T47D (cell line): ENCODE measurements at regions not wholly inside any gene's neighbourhood (a gene's known extent, or its start where the extent isn't known, plus 50 kb on each side); places are given as distances from the start of the nearest gene placed in this dataset.
A peak's percentile ranks its signal among the peaks of the same experiment; 100 is the strongest.
"Not testable (repeated sequence)": the region's sequence is repeated elsewhere in the genome, so short reads cannot be mapped to it uniquely, and the experiment has no call there.

Experiments used
- DNase-seq, 2 experiments: peaks; one replicate each; pipeline versions ENCODE4 v3.0.0 to v3.0.0-alpha.2; 2011 to 2012; ENCODE audit warnings: low read depth in 1 of 2, low spot score in 1 of 2
- JUND ChIP-seq: IDR thresholded peaks from 2 replicates; pipeline ENCODE4 v1.6.1; 2012; ENCODE audit warnings: low read depth
- in situ Hi-C: cut with HindIII; loops from 2 replicates; pipeline ENCODE4 v1.10.0; 2016; ENCODE audit warnings: low sequenced_read_pairs, low pct_unique_long_range_greater_than_20kb

DNA sequence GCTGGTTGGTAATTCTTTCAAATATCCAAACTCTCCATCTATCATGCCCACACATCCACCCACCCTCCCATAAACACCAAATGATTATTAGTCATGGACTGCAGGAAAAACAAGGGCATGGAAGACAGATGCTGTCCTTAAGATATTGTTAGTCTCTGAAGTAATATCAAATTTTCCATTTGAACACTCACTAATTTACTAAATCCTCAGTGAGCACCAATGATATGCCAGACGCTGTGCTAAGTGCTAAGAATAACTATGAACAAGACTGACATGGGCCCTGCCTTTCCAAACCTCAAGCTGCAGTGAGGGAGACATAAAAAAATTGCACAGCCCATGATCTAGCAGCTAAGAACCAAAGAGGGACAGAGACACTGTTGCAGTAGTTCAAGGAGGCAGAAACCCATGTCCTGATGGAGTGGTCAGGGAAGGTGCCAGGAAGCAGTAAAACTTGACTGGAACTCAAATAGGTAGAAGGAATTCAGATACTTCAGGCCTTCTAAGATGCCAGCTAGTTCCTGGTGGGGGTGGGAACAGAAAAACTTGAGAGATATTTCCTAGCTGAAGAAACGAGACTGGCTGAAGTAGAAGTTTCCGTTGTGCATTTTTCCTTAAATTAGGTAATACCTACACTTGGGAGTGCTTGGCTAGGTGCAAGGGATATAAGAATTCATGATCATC lies 182.1 kb downstream of the OSR1 start:
- in situ Hi-C loops = no loop called here
- no peak for DNase-seq
- no peak for TF ChIP-seq JUND

DNA sequence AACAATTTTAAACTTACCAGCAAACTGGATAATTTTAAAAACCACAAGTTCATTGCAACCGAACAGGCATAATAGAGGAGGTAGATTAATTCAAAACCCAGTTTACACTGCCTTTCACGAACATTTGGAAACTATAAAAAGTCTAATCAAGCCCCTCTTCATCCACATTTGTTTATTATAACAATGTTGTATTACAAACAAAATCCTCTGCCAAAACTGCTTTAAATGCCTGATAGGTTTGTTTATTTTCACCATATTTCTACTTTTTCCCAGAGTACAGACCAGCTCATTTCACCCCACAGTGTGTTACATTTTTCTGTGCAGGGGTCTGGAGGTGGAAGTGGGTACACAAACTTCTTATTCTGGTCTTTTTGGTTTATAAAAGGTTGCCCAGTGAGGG lies 184.2 kb downstream of the OSR1 start:
- in situ Hi-C loops = no loop called here
- DNase-seq = no peak
- TF ChIP-seq JUND = no peak

DNA sequence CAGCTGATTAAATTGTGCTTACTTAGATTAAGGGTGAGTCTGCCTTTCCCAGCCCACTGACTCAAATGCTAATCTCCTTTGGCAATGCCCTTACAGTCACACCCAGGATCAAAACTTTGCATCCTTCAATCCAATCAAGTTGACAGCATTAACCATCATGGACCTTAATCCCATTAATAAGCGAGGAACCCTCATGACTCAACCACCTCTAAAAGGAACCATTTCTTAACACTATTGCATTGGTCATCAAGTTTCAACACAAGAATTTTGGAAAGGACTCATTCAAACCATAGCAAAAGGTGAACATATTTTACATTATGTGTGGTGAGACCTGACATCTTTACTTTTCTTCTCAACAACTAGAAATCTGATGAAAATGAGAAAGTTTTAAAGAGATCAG lies 187.0 kb downstream of the OSR1 start:
- in situ Hi-C loops = no loop called here
- TF ChIP-seq JUND = no peak
- no peak for DNase-seq

DNA sequence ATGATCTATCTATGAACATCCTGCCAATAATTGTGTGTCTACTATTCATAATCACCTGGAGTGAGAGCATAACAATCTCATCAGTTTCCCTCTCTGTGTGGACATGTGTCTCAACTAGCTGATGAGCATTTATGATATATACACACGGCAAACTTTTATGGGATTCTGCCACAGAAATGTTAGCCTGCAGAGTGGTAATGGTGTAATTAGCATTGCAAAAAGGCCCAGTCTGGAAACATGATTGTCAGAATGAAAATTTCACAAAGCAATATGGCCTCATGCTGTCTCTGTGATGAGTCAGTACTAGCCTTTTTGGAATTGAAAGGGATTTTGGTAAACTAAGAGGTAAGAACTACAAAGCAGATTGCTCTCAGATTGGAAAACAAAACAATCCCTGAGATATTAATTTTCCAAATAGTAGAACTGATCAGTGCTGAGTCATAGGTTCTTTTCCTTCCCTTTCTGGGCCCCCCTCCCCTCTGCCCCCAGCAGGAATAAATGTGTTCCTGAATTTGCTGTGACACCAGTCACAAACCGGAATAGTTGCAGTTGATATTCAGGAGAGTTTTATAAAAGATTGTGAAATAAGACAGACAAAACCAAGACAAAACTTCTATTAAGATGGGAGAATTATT lies 189.2 kb downstream of the OSR1 start:
- in situ Hi-C loops = no loop called here
- no peak for TF ChIP-seq JUND
- no peak for DNase-seq

- in situ Hi-C loops, DNase-seq: not testable (repeated sequence)
Observed at GRCh38 chr2:19164099-19164498, 194.3 kb downstream of the OSR1 start.

- DNase-seq = no peak
- TF ChIP-seq JUND = no peak
- in situ Hi-C loops = no loop called here
Observed at GRCh38 chr2:19158896-19159295, 199.5 kb downstream of the OSR1 start.

DNA sequence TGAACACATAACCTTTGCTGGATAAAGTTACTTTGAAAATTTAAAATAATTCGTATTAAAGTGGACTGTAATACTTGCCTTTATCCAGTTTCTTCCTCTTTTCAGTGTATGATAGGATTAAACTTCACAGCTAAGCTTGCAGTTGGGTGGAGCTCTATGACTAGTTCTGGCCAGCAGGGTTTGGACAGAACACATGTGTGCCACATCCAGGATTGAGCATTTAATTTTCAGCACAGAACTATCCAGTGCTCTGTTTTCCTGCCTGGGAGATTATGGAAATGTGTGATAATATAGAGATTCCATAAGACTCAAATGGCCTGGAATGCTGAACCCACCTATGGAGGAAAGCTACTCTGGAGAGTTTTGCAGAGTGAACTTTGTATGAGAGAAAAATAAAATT lies 200.2 kb downstream of the OSR1 start:
- in situ Hi-C loops = no loop called here
- no peak for TF ChIP-seq JUND

GRCh38 chr2:19156646-19157045 lies 201.8 kb downstream of the OSR1 start:
- TF ChIP-seq JUND = no peak
- DNase-seq = no peak
- in situ Hi-C loops = no loop called here

More for the DNA sequence above, 200.2 kb downstream of the OSR1 start:
- DNase-seq = no peak

GRCh38 chr2:19150726-19151125 lies 207.7 kb downstream of the OSR1 start:
- in situ Hi-C loops = no loop called here
- no peak for DNase-seq
- no peak for TF ChIP-seq JUND

GRCh38 chr2:19146867-19147266 lies 211.6 kb downstream of the OSR1 start:
- no peak for TF ChIP-seq JUND

GRCh38 chr2:19141234-19142004 lies 217.0 kb downstream of the OSR1 start:
- in situ Hi-C loops = no loop called here
- no peak for TF ChIP-seq JUND

More at GRCh38 chr2:19146867-19147266, 211.6 kb downstream of the OSR1 start:
- no peak for DNase-seq
- in situ Hi-C loops = no loop called here

GRCh38 chr2:19140463-19141208 lies 217.8 kb downstream of the OSR1 start:
- TF ChIP-seq JUND = peak; percentile 95
- in situ Hi-C loops = no loop called here
- DNase-seq = peak; percentile 33 to 99

More at GRCh38 chr2:19141234-19142004, 217.0 kb downstream of the OSR1 start:
- no peak for DNase-seq
